Panc1 (cell line): ENCODE measurements at regions not wholly inside any gene's neighbourhood (a gene's known extent, or its start where the extent isn't known, plus 50 kb on each side); places are given as distances from the start of the nearest gene placed in this dataset.

Experiments used
- ATAC-seq: fragments of 200-7000 bp; cut with Tn5 transposase; 2 replicates; pipeline ENCODE4 v1.9.1; 2020; ENCODE audit warnings: mild to moderate bottlenecking, moderate library complexity
- BruUV-seq: library from RNA; stranded (reverse); fragments of 400-500 nt; replicated peaks from 2 replicates; lab custom pipeline; 2021; lab: Mats Ljungman, UMichigan
- CTCF ChIA-PET: fragments of 300-600 bp; sonication (Branson Sonifier 250); formaldehyde crosslinking; loops from one replicate; lab custom pipeline; 2022; ENCODE audit warnings: antibody characterized with exemption; lab: Charles Lee
- POLR2A ChIA-PET: fragments of 300-600 bp; sonication (Branson Sonifier 250); formaldehyde crosslinking; loops from one replicate; lab custom pipeline; 2022; ENCODE audit warnings: antibody characterized with exemption; lab: Charles Lee
- DNase-seq: peaks from one replicate; pipeline ENCODE4 v3.0.0-alpha.2; 2010; ENCODE audit warnings: low read depth, low spot score
- H3K27ac ChIP-seq: 2 replicates; pipeline ENCODE4 v1.5.1; 2011; ENCODE audit warnings: mild to moderate bottlenecking, low read length, inconsistent platforms
- H3K27me3 ChIP-seq: fragments of 200-500 bp; sonication (Bioruptor generic); 2 replicates; pipeline ENCODE4 v1.6.0; 2014; ENCODE audit warnings: low read length, inconsistent platforms; ENCODE audit not compliant: control insufficient read depth, insufficient read depth
- H3K36me3 ChIP-seq: fragments of 200-500 bp; sonication (Bioruptor generic); 2 replicates; pipeline ENCODE4 v1.5.1; 2014; ENCODE audit warnings: inconsistent platforms, mild to moderate bottlenecking, low read length, moderate library complexity; ENCODE audit not compliant: control insufficient read depth, insufficient read depth
- H3K4me1 ChIP-seq: 2 replicates; pipeline ENCODE4 v1.5.1; 2011; ENCODE audit warnings: inconsistent platforms, mild to moderate bottlenecking, low read length, moderate library complexity; ENCODE audit not compliant: control insufficient read depth, insufficient read depth
- H3K4me3 ChIP-seq, 2 experiments: 2 replicates each; pipeline ENCODE4 v1.5.1; 2011 to 2012; ENCODE audit warnings: low read depth in 2 of 2, low read length in 2 of 2, mild to moderate bottlenecking in 2 of 2, inconsistent platforms in 1 of 2, moderate library complexity in 1 of 2
- H3K9me3 ChIP-seq: fragments of 200-500 bp; sonication (Bioruptor generic); 2 replicates; pipeline ENCODE4 v1.5.1; 2014; ENCODE audit warnings: low read depth, mild to moderate bottlenecking, inconsistent platforms, low read length, moderate library complexity; ENCODE audit not compliant: control insufficient read depth, insufficient read depth
- POLR2AphosphoS5 ChIP-seq: IDR thresholded peaks from 2 replicates; pipeline ENCODE4 v1.6.1; 2012; ENCODE audit warnings: mild to moderate bottlenecking, low read depth, low read length, moderate library complexity
- SIN3A ChIP-seq: IDR thresholded peaks from 2 replicates; pipeline ENCODE4 v1.6.1; 2012; ENCODE audit warnings: low read depth, mild to moderate bottlenecking, low read length, moderate library complexity, borderline replicate concordance; ENCODE audit not compliant: insufficient read depth
- TCF7L2 ChIP-seq: IDR thresholded peaks from 2 replicates; pipeline ENCODE4 v1.6.1; 2011; ENCODE audit warnings: mild to moderate bottlenecking, low read depth, low read length, inconsistent platforms
- in situ Hi-C: cut with HindIII; loops from 2 replicates; pipeline ENCODE4 v1.10.0; 2016; ENCODE audit warnings: low sequenced_read_pairs, low pct_unique_long_range_greater_than_20kb
- intact Hi-C: fragments of 100-400 bp; cut with micrococcal nuclease; formaldehyde crosslinking; loops from one replicate; pipeline ENCODE4 v1.10.0; 2022; ENCODE audit not compliant: unreplicated experiment
- TF ChIP-seq, protein P1 (sequence below): fragments of 450-650 bp; IDR thresholded peaks from 2 replicates; pipeline ENCODE4 v1.5.1; 2017; ENCODE audit warnings: mild to moderate bottlenecking
- TF ChIP-seq, protein P2 (sequence below), 2 experiments: IDR thresholded peaks; 2 replicates each; pipeline ENCODE4 v1.6.1; 2011 to 2012; ENCODE audit warnings: low read depth in 2 of 2, control low read depth in 1 of 2, low read length in 1 of 2, mild to moderate bottlenecking in 1 of 2, moderate library complexity in 1 of 2; ENCODE audit not compliant: insufficient read depth in 1 of 2

DNA sequence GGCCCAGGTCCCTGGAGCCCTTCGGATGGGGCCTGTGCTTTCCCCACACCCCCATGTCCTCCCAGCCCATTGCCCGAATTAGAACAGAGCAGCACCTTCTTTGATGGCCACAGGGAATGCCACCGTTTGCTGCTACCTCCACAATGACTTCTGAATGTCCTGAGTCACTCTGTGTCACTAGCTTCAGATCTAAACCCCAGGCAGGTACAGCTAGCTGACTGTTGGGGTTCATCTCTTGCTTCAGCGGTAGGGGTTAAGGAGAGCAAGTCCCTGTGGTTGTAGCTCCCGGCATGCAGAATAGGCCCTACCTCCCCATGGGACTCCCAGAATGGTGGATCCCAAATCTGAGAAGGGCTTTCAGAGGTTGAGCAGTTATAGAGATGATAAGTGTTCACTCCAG lies 291.1 kb upstream of the POU3F1 start:
- Histone ChIP-seq H3K36me3 (no peaks in the 10 kb centered on the region), H3K27ac (no peak overlapping the region), H3K4me3 (no peak overlapping the region), H3K27me3 (peaks cover 26% of the 10 kb centered on the region), H3K4me1 (no peaks in the 10 kb centered on the region), H3K9me3 (no peaks in the 10 kb centered on the region)
- DNase-seq (no peak), ATAC-seq (no peak)
- in situ Hi-C loops, result no loop called here
- ChIA-PET CTCF (no interaction called here), POLR2A (no interaction called here)
- intact Hi-C loops, result no loop called here
- no TSS peak for BruUV-seq
- TF ChIP-seq POLR2AphosphoS5 (no peak), TCF7L2 (no peak), SIN3A (no peak)
- TF ChIP-seq, protein P1, sequence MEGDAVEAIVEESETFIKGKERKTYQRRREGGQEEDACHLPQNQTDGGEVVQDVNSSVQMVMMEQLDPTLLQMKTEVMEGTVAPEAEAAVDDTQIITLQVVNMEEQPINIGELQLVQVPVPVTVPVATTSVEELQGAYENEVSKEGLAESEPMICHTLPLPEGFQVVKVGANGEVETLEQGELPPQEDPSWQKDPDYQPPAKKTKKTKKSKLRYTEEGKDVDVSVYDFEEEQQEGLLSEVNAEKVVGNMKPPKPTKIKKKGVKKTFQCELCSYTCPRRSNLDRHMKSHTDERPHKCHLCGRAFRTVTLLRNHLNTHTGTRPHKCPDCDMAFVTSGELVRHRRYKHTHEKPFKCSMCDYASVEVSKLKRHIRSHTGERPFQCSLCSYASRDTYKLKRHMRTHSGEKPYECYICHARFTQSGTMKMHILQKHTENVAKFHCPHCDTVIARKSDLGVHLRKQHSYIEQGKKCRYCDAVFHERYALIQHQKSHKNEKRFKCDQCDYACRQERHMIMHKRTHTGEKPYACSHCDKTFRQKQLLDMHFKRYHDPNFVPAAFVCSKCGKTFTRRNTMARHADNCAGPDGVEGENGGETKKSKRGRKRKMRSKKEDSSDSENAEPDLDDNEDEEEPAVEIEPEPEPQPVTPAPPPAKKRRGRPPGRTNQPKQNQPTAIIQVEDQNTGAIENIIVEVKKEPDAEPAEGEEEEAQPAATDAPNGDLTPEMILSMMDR, result no peak
- TF ChIP-seq, protein P2, sequence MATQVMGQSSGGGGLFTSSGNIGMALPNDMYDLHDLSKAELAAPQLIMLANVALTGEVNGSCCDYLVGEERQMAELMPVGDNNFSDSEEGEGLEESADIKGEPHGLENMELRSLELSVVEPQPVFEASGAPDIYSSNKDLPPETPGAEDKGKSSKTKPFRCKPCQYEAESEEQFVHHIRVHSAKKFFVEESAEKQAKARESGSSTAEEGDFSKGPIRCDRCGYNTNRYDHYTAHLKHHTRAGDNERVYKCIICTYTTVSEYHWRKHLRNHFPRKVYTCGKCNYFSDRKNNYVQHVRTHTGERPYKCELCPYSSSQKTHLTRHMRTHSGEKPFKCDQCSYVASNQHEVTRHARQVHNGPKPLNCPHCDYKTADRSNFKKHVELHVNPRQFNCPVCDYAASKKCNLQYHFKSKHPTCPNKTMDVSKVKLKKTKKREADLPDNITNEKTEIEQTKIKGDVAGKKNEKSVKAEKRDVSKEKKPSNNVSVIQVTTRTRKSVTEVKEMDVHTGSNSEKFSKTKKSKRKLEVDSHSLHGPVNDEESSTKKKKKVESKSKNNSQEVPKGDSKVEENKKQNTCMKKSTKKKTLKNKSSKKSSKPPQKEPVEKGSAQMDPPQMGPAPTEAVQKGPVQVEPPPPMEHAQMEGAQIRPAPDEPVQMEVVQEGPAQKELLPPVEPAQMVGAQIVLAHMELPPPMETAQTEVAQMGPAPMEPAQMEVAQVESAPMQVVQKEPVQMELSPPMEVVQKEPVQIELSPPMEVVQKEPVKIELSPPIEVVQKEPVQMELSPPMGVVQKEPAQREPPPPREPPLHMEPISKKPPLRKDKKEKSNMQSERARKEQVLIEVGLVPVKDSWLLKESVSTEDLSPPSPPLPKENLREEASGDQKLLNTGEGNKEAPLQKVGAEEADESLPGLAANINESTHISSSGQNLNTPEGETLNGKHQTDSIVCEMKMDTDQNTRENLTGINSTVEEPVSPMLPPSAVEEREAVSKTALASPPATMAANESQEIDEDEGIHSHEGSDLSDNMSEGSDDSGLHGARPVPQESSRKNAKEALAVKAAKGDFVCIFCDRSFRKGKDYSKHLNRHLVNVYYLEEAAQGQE (IDR thresholded peaks at IDR 0.05; ENCODE audit: insufficient read depth in 1 of 2, low read depth in 2 of 2, low read length in 1 of 2), result no peak

GRCh38 chr1:38336961-38337360 lies 290.4 kb upstream of the POU3F1 start:
- H3K36me3 ChIP-seq, result no peaks in the 10 kb centered on the region
- intact Hi-C loops, result no loop called here
- in situ Hi-C loops, result no loop called here
- POLR2A ChIA-PET, result no interaction called here
- no TSS peak for BruUV-seq
- CTCF ChIA-PET, result no interaction called here
- ATAC-seq (no peak), DNase-seq (no peak)
- no peak overlapping the region for H3K27ac ChIP-seq
- no peak for TF ChIP-seq TCF7L2
- no peak for TF ChIP-seq POLR2AphosphoS5
- TF ChIP-seq, protein P2 (IDR thresholded peaks at IDR 0.05; ENCODE audit: insufficient read depth in 1 of 2, low read depth in 2 of 2, low read length in 1 of 2), result no peak
- TF ChIP-seq, protein P1, result no peak
- TF ChIP-seq SIN3A, result no peak
- no peaks in the 10 kb centered on the region for H3K4me1 ChIP-seq
- H3K4me3 ChIP-seq, result no peak overlapping the region
- H3K27me3 ChIP-seq, result peaks cover 25% of the 10 kb centered on the region
- no peaks in the 10 kb centered on the region for H3K9me3 ChIP-seq
